Inferior parietal cortex (tissue), 1 donor: ENCODE measurements at regions not wholly inside any gene's neighbourhood (a gene's known extent, or its start where the extent isn't known, plus 50 kb on each side); places are given as distances from the start of the nearest gene placed in this dataset.
"Not testable (repeated sequence)": the region's sequence is repeated elsewhere in the genome, so short reads cannot be mapped to it uniquely, and the experiment has no call there.

Source experiments
- DNase-seq: peaks from one replicate; pipeline ENCODE4 v3.0.0-alpha.2; 2016; ENCODE audit errors: extremely low spot score

DNA sequence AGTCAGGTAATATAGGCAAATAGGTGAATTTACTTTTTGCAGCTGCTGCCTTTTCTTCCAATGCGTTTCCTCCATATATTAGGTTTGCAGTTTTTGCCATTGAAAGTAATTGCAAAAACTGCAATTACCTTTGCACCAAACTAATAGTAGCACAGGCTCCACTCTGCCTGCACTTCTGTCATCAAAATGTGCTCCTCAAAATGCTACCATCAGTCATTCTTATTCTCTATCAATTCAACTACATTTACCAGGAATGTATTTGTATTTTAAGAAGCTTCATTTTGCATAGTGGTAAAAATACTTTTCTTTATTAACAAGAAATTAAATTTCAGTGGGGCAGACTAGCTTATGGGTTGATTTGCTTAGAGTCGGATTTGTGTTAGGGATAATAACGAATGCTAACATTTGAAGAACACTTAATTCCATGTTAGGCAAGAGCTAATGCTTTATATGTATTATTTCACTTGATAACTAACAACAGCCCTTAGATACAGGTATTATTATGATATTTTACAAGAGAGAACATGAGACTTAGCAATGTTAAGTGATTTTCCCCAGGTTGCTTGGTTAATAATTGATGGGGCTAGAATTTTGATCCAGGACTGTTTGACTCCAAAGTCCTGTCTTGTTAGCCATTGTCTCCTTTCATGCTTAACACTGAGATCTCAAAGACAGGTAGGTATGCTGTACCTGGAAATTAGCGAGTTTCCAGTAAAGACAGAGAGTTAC lies 300.4 kb downstream of the MAN2A1 start:
- no peak for DNase-seq

DNA sequence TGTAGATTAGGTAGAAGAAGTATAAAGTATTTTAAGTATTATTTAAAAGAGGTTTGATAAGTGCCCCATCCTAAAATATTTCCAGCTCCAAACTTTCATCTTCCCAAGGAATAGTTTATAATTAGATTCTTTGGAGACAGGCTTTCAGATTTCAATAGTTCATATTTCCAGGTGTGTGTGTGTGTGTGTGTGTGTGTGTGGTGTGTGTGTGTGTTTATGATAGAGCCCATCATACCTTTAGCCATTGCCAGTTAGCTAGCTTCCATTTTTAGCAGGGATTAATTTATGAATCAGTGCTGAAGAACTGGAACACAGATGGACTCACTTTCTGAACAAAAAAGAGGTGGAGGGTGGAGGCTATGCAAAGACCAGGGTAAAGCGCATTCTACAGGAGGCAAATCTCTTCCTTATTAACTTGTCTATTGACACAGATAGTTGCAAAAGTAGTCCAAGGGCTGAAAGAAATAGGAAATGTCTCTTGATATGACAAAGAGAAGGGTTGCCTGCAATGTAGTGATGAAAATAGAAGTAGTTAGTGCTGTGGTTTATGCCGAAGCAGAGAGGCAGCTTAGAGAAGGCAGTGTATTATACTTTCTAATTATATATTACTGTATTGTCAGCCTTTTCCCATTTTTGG lies 301.1 kb downstream of the MAN2A1 start:
- no peak for DNase-seq

- no peak for DNase-seq
Measured at GRCh38 chr5:109992264-109992915, 302.7 kb downstream of the MAN2A1 start.

- no peak for DNase-seq
Measured at GRCh38 chr5:109994135-109994534, 304.4 kb downstream of the MAN2A1 start.

DNA sequence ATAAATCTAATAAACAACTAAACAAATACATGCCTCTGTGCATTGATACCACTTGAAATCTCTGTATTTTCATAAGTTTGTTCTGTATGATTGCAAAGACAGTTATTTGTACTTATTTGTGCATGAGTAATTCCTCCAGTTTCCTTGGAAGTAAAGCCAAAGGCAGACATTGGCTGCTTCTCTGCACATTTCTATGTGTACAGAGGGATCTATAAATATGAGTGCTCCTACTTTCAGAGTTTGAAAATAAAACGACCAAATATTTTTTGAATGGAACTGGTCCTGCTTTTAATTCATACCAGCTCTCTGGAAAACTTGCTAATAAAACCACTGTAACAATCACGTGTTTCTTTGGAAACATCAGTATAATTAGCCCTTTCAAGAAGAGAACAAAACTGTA lies 306.5 kb downstream of the MAN2A1 start:
- no peak for DNase-seq

DNA sequence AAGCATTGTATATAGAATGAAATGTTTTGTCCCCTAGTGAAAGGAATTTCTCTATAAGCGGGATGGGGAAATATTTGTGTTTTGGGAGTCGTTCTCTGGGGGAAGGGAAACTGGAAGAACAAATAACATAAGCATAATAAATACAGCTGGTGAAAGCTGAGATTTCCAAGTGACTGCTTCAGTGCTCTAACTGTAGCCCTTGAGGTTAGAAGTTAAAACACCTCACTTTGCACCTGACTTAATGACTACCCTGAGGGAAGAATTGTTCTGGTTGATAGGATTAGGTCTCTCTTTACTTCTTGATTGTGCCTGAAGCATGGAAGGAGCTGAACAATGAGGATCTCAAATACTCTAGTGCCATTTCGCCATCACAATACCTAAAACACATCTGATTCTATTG lies 307.4 kb downstream of the MAN2A1 start:
- no peak for DNase-seq

- DNase-seq: no peak
Measured at GRCh38 chr5:109998208-109998607, 308.5 kb downstream of the MAN2A1 start.

- DNase-seq: no peak
Measured at GRCh38 chr5:109998726-109999125, 309.0 kb downstream of the MAN2A1 start.

GRCh38 chr5:110001648-110002047 lies 311.9 kb downstream of the MAN2A1 start:
- no peak for DNase-seq

- DNase-seq: no peak
Measured at GRCh38 chr5:110002652-110003051, 312.9 kb downstream of the MAN2A1 start.

- not testable (repeated sequence) for DNase-seq
Measured at GRCh38 chr5:110005907-110006562, 316.3 kb downstream of the MAN2A1 start.

- no peak for DNase-seq
Measured at GRCh38 chr5:110007101-110007500, 317.4 kb downstream of the MAN2A1 start.

DNA sequence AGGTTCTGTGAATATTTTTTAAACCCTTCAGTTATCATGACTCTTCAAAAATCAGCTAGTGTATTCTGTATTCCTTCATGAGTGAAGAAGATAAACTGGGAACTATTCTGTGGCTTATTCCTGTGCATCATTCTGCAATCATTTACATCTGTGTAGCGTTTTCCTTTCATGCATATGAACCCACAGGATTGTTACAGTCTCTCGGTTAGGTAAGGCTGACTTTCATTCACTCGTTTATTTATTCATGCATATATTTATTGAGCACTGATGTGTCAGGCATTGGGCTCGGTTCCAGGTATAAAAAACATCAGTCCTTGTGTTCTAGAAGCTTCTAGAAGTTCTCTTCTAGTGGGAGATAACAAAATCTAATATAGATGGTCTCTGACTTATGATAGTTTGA lies 318.4 kb downstream of the MAN2A1 start:
- DNase-seq: no peak

DNA sequence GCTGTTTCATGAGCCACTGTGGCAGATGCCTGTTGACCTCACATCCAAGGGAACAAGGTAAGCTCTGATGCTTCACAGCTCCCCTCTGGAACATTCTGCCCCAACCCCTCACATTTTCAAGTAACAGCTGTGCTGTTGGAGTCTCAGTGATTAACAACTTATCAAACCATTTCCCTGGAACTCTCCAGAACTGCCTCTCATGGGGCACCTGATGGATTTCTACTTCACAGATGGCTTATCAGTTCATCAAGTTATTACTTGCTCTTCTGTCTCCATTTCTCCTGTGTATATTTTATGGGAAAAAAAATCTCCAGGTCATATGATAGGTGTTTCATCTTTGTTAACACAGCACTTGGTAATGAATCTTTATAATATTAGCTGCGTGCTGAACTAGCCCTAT lies 322.4 kb downstream of the MAN2A1 start:
- no peak for DNase-seq

GRCh38 chr5:110013017-110013416 lies 323.3 kb downstream of the MAN2A1 start:
- DNase-seq: no peak

GRCh38 chr5:110017854-110018253 lies 328.1 kb downstream of the MAN2A1 start:
- DNase-seq: no peak

GRCh38 chr5:110018509-110018908 lies 328.8 kb downstream of the MAN2A1 start:
- DNase-seq: no peak

GRCh38 chr5:110019119-110019518 lies 329.4 kb downstream of the MAN2A1 start:
- DNase-seq: no peak

DNA sequence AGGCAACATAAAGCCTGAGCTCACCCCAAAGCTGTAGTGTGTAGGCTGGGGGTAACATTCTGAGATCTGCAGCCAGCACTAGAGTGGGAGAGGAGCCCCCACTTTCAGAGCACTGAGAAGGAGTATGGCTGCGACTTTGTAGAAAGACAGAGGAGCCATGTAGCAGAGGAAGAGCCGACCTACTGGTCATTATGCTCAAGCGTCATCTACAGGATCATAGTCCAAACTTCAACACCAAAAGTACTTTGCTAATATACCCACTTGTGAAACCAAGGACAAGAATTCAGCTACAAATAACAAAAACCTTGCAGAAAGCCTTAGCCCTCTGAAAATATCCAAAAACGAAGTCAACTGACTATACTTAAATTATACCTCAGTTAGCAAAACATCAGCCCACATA lies 330.1 kb downstream of the MAN2A1 start:
- DNase-seq: no peak

DNA sequence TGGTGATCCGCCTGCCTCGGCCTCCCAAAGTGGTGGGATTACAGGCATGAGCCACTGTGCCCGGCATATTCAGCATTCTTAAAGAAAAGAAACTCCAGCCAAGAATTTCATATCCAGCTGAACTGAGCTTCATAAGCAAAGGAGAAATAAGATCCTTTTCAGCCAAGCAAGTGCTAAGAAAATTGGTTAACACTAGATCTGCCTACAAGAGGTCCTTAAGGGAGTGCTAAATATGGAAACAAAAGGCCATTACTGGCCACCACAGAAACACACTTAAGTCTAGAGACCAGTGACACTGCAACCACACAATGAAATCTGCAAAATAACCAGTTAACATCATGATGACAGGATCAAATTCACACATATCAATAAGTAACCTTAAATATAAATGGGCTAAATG lies 331.5 kb downstream of the MAN2A1 start:
- DNase-seq: no peak

GRCh38 chr5:110025160-110025559 lies 335.4 kb downstream of the MAN2A1 start:
- no peak for DNase-seq

GRCh38 chr5:110027527-110028322 lies 338.0 kb downstream of the MAN2A1 start:
- no peak for DNase-seq
